NCI-H2107 (cell line): ENCODE measurements at regions not wholly inside any gene's neighbourhood (a gene's known extent, or its start where the extent isn't known, plus 50 kb on each side); places are given as distances from the start of the nearest gene placed in this dataset.
A peak's percentile ranks its signal among the peaks of the same experiment; 100 is the strongest.
"Not testable (repeated sequence)": the region's sequence is repeated elsewhere in the genome, so short reads cannot be mapped to it uniquely, and the experiment has no call there.

ENCODE experiments used
- DNase-seq: peaks from one replicate; lab custom pipeline; 2025; lab: John Stamatoyannopoulos, UW

GRCh38 chr2:53493210-53493609, 274.4 kb upstream of the CHAC2 start:
- DNase-seq, result no peak

DNA sequence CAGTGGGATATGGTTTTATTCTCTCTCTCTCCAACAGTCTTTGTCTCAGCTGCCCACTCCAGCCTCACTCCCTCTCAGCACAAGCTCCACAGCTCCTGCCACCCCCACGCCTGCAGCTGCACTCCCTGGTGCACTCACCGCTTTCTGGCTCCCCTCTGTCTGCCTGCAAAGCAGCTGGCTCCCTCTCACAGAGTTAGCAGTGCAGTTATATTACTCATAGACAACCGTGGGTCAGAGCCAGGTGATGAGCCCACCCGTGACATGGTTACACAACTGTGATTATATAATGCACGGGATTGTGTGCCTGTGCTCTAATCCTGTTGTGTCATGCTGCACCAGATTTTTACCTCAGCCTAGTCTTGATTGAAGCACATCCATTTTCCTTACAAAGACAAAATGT, 276.9 kb upstream of the CHAC2 start:
- DNase-seq, result peak; percentile 40

GRCh38 chr2:53486185-53486899, 281.3 kb upstream of the CHAC2 start:
- DNase-seq, result not testable (repeated sequence)

- DNase-seq, result no peak
Measured at GRCh38 chr2:53485021-53485728, 282.4 kb upstream of the CHAC2 start.

- DNase-seq, result no peak
Measured at GRCh38 chr2:53484531-53484930, 283.1 kb upstream of the CHAC2 start.

GRCh38 chr2:53477517-53477916, 290.1 kb upstream of the CHAC2 start:
- no peak for DNase-seq

GRCh38 chr2:53476834-53477233, 290.8 kb upstream of the CHAC2 start:
- no peak for DNase-seq

DNA sequence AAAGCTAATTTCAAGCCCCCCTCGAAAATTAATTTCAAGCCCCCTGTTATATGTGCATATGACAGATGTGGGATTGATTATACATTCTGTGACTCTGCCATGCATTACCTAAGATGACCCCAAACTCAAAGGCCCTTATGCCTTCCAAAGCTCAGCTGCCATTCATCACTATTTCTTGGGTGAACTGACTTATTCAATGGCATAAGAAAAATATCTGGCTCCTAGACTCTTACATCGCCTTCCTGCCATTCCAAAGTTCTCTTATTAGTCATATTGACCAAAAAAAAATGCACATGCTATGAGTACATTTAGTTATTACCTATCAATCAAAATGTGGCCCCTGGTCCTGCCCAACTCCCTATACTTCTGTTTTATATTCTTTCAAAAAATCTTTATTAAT, 291.8 kb upstream of the CHAC2 start:
- DNase-seq, result no peak

GRCh38 chr2:53475321-53475720, 292.3 kb upstream of the CHAC2 start:
- no peak for DNase-seq

- DNase-seq, result no peak
Measured at GRCh38 chr2:53474914-53475313, 292.7 kb upstream of the CHAC2 start.

GRCh38 chr2:53473775-53474311, 293.8 kb upstream of the CHAC2 start:
- DNase-seq, result no peak

DNA sequence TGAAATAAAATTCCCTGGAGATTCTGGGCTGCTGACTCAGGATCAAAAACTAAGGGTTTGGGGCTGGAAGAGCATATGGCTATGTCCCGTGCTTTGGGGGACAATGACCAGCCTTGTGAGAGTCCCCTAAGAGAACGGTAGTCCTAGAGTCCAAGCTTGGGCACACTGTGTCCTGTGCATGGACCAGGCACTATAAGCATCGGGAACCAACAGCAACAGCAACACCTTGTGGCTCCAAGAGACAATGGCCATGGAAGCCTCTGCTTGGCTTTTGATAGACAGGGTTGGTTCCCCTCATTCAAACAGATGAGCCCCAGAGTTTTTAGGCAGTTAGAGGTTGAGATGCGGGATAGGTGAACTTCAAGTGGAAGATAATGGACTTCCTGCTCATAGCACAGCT, 294.4 kb upstream of the CHAC2 start:
- no peak for DNase-seq

GRCh38 chr2:53467467-53468180, 300.0 kb upstream of the CHAC2 start:
- no peak for DNase-seq

- no peak for DNase-seq
Measured at GRCh38 chr2:53463806-53464726, 303.5 kb upstream of the CHAC2 start.

GRCh38 chr2:53460937-53461336, 306.7 kb upstream of the CHAC2 start:
- DNase-seq, result no peak

GRCh38 chr2:53460347-53460746, 307.3 kb upstream of the CHAC2 start:
- DNase-seq, result no peak

DNA sequence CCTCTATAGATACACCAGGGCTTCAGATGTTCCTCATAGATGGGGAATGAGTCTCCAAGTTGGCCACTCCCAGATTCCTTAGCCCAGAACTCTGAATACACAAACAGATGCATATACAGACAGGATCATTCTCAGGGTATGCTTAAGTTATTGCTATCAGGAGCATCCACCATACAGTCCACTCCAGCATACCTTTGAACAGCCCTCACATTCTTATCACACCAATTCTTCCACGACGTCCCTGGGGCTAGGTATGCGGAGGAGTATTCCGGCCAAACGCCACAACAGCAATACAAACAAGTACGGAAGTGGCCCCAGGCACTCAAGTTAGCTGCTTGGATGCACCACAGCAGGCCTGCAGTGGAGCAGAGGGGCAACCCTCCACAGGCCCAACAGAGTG, 312.5 kb upstream of the CHAC2 start:
- DNase-seq, result no peak

GRCh38 chr2:53452957-53453748, 314.5 kb upstream of the CHAC2 start:
- no peak for DNase-seq

- DNase-seq, result no peak
Measured at GRCh38 chr2:53452400-53452799, 315.2 kb upstream of the CHAC2 start.

DNA sequence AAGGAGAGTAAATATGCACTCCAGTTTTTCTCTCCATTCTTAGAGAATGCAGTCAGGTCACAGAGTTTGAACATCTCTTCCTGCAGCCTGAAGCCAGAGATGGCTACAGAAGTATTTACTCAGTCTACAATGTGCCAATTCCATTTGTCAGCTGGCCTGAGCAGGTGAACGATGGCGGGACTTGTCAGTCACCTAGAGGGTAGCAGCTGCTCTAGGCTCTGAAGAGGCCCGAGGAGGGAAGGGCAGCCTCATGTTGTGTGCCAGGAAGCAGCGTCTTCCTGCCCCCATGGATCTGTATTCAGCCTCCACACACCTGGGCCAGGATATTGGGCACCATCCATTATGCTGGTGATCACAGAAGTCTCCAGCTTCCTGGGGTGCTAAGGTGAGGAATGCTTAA, 316.7 kb upstream of the CHAC2 start:
- DNase-seq, result no peak

GRCh38 chr2:53448591-53448990, 319.0 kb upstream of the CHAC2 start:
- DNase-seq, result no peak
